ENCODE measurements at regions not wholly inside any gene's neighbourhood (a gene's known extent, or its start where the extent isn't known, plus 50 kb on each side); places are given as distances from the start of the nearest gene placed in this dataset.

DNA sequence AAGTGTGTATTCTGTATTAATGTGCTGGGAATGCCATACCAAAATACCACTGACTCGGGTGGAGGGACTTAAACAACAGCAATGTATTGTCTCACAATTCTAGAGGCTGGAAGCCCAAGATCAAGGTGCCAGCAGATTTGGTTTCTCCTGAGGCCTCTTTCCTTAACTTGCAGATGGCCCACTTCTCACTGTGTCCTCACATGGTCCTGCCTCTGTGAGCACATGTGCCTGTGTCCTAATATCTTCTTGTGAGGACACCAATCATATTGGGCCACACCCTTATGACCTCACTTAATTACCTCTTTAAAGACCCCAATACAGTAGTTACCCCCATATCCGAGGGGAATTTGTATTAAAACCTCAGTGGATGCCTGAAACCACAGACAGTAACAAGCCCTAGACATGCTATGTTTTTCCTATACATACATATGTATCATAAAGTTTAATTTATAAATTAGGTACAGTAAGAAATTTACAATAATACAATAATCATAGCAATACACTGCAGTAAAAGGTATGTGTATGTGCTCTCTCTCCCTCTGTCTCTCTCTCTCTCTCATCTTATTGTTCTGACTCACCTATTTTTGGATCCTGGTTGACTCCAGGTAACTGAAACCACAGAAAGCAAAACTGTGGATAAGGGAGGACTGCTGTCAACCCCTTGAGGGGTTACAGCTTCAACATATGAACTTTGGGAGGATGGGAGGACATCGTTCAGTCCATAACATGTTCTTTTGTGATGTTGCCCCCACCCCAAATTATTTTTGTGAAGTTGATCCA lies 174.3 kb downstream of the IRS2 start (continued):
- TF ChIP-seq TCF7 (CRISPR knock-in tag; IDR thresholded peaks at IDR 0.05; ENCODE audit: low read depth) (no peak), MXD4 (CRISPR knock-in tag; IDR thresholded peaks at IDR 0.05; ENCODE audit: borderline replicate concordance) (no peak)

- H3K27me3 Mint-ChIP-seq (ENCODE audit: low read depth): no peaks in the 10 kb centered on the region
- ATAC-seq: peak; percentile 97
These were observed 175.9 kb downstream of the IRS2 start for GRCh38 chr13:109610517-109610916.

More at GRCh38 chr13:109610517-109610916, 175.9 kb downstream of the IRS2 start:
- Mint-ChIP-seq H3K4me1 (no peaks in the 10 kb centered on the region), H3K27ac (no peak overlapping the region), H3K36me3 (no peaks in the 10 kb centered on the region), H3K9me3 (peaks cover 8% of the 10 kb centered on the region), H3K4me3 (no peak overlapping the region)
- TF ChIP-seq ATF6 (CRISPR knock-in tag; IDR thresholded peaks at IDR 0.05) (no peak), USF1 (CRISPR knock-in tag; IDR thresholded peaks at IDR 0.05) (no peak), ETV6 (CRISPR knock-in tag; IDR thresholded peaks at IDR 0.05) (no peak), ZNF138 (CRISPR knock-in tag; conservative IDR thresholded peaks at IDR 0.05) (no peak), SP1 (CRISPR knock-in tag; conservative IDR thresholded peaks at IDR 0.05) (no peak), ELF4 (CRISPR knock-in tag; IDR thresholded peaks at IDR 0.05; ENCODE audit: low read depth) (no peak), KAT7 (CRISPR knock-in tag; IDR thresholded peaks at IDR 0.05; ENCODE audit: borderline replicate concordance) (no peak), ZNF423 (CRISPR knock-in tag; IDR thresholded peaks at IDR 0.05) (no peak), FOXK1 (CRISPR knock-in tag; IDR thresholded peaks at IDR 0.05) (no peak), ZNF263 (CRISPR knock-in tag; IDR thresholded peaks at IDR 0.05; ENCODE audit: low read depth) (no peak), USF2 (CRISPR knock-in tag; IDR thresholded peaks at IDR 0.05) (no peak), CREM (CRISPR knock-in tag; IDR thresholded peaks at IDR 0.05) (no peak), ZNF416 (CRISPR knock-in tag; IDR thresholded peaks at IDR 0.05) (no peak)
- TF ChIP-seq, protein P1, sequence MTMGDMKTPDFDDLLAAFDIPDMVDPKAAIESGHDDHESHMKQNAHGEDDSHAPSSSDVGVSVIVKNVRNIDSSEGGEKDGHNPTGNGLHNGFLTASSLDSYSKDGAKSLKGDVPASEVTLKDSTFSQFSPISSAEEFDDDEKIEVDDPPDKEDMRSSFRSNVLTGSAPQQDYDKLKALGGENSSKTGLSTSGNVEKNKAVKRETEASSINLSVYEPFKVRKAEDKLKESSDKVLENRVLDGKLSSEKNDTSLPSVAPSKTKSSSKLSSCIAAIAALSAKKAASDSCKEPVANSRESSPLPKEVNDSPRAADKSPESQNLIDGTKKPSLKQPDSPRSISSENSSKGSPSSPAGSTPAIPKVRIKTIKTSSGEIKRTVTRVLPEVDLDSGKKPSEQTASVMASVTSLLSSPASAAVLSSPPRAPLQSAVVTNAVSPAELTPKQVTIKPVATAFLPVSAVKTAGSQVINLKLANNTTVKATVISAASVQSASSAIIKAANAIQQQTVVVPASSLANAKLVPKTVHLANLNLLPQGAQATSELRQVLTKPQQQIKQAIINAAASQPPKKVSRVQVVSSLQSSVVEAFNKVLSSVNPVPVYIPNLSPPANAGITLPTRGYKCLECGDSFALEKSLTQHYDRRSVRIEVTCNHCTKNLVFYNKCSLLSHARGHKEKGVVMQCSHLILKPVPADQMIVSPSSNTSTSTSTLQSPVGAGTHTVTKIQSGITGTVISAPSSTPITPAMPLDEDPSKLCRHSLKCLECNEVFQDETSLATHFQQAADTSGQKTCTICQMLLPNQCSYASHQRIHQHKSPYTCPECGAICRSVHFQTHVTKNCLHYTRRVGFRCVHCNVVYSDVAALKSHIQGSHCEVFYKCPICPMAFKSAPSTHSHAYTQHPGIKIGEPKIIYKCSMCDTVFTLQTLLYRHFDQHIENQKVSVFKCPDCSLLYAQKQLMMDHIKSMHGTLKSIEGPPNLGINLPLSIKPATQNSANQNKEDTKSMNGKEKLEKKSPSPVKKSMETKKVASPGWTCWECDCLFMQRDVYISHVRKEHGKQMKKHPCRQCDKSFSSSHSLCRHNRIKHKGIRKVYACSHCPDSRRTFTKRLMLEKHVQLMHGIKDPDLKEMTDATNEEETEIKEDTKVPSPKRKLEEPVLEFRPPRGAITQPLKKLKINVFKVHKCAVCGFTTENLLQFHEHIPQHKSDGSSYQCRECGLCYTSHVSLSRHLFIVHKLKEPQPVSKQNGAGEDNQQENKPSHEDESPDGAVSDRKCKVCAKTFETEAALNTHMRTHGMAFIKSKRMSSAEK (CRISPR knock-in tag; IDR thresholded peaks at IDR 0.05; ENCODE audit: borderline replicate concordance): no peak
- peak; percentile 56 for DNase-seq (ENCODE audit: low spot score)
- CTCF ChIA-PET: interaction anchor here (0.6 to 1.5 kb wide), 9 partner anchors 13 to 287 kb away, joined by 3 to 10 read pairs (median 3); no protein-coding TSS in a partner anchor
- POLR2A ChIA-PET: no interaction called here
